Epithelial cell of proximal tubule (primary cell): ENCODE measurements at regions not wholly inside any gene's neighbourhood (a gene's known extent, or its start where the extent isn't known, plus 50 kb on each side); places are given as distances from the start of the nearest gene placed in this dataset.

ENCODE experiments used
- DNase-seq: peaks from one replicate; pipeline ENCODE4 v3.0.0-alpha.2; 2011; ENCODE audit warnings: low read depth
- H3K4me3 ChIP-seq: 2 replicates; pipeline ENCODE4 v1.5.1; 2011; ENCODE audit warnings: low read depth, mild to moderate bottlenecking, low read length
- CTCF ChIP-seq: conservative IDR thresholded peaks from 2 replicates; pipeline ENCODE4 v1.5.1; 2012; ENCODE audit warnings: low read depth, mild to moderate bottlenecking, low read length

GRCh38 chrX:55142206-55142918 lies 53.5 kb downstream of the PAGE2 start:
- no peak for TF ChIP-seq CTCF
- peak; percentile 38 for DNase-seq
- no peak overlapping the region for H3K4me3 ChIP-seq

- TF ChIP-seq CTCF = no peak
- H3K4me3 ChIP-seq = peak overlapping the region; percentile 14
- no peak for DNase-seq
Observed at GRCh38 chrX:55142919-55143310, 54.1 kb downstream of the PAGE2 start.

- H3K4me3 ChIP-seq = no peak overlapping the region
- no peak for DNase-seq
- no peak for TF ChIP-seq CTCF
Observed at GRCh38 chrX:55143621-55144020, 54.8 kb downstream of the PAGE2 start.

GRCh38 chrX:55144697-55145096 lies 55.9 kb downstream of the PAGE2 start:
- TF ChIP-seq CTCF = no peak
- H3K4me3 ChIP-seq = no peak overlapping the region
- DNase-seq = no peak

- DNase-seq = no peak
- TF ChIP-seq CTCF = no peak
- H3K4me3 ChIP-seq = no peak overlapping the region
Observed at GRCh38 chrX:55149242-55149641, 60.4 kb downstream of the PAGE2 start.

- TF ChIP-seq CTCF = no peak
- no peak overlapping the region for H3K4me3 ChIP-seq
- DNase-seq = no peak
Observed at GRCh38 chrX:55151199-55151598, 62.4 kb downstream of the PAGE2 start.

GRCh38 chrX:55159551-55159950 lies 60.6 kb upstream of the PAGE5 start:
- TF ChIP-seq CTCF = no peak
- no peak for DNase-seq
- H3K4me3 ChIP-seq = peak overlapping the region; percentile 64
